ENCODE measurements at regions not wholly inside any gene's neighbourhood (a gene's known extent, or its start where the extent isn't known, plus 50 kb on each side); places are given as distances from the start of the nearest gene placed in this dataset.

DNA sequence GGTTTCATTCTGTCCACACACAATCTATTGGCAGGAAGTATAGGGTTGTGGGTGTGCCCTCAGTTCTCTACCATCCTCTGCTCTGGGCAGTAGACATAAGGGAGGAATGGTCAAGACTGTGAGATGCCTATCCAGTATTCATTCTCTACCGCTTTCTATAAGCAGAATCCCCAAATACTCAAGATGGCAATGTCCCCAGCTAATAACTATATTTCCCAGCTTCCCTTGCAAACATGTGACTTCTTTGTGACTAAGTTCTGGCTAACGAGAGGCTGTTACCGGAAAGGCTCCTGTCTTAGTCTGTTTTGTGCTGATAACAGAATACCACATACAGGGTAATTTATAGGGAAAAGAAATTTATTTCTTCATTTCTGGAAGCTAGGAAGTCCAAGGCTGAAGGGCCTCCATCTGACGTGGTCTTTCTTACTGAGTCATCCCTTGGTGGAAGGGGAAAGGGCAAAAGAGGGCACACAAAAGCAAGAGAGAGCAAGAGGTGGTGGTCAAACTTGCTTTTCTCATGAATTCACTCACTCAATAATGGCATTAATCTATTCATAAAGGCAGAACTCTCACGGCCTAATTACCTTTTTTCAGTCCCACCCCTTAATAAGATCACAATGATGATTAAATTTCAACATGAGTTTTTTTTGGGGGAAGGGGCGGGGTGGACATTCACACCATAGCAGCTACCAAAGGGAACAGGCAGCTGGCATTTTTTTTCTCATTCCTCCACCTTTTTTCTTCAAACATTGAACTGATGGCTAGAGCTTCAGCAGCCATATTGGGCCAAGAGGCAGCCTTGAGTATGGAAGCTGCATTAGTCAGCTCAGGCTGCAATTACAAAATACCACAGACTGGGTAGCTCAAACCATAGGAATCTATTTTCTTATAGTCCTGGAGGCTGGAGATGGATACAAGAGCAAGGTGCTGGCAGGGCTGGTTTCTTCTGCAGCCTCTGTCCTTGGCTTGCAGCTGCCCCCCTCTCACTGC is 109.7 kb upstream of the OR9Q1 start:
- no peaks in the 10 kb centered on the region for H3K9me3 ChIP-seq
- H3K4me1 ChIP-seq, result no peaks in the 10 kb centered on the region
- TF ChIP-seq, protein P1, sequence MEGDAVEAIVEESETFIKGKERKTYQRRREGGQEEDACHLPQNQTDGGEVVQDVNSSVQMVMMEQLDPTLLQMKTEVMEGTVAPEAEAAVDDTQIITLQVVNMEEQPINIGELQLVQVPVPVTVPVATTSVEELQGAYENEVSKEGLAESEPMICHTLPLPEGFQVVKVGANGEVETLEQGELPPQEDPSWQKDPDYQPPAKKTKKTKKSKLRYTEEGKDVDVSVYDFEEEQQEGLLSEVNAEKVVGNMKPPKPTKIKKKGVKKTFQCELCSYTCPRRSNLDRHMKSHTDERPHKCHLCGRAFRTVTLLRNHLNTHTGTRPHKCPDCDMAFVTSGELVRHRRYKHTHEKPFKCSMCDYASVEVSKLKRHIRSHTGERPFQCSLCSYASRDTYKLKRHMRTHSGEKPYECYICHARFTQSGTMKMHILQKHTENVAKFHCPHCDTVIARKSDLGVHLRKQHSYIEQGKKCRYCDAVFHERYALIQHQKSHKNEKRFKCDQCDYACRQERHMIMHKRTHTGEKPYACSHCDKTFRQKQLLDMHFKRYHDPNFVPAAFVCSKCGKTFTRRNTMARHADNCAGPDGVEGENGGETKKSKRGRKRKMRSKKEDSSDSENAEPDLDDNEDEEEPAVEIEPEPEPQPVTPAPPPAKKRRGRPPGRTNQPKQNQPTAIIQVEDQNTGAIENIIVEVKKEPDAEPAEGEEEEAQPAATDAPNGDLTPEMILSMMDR (IDR thresholded peaks at IDR 0.05), result no peak
- H3K36me3 ChIP-seq (ENCODE audit: insufficient read depth in 1 of 2, low read depth in 1 of 2), result no peaks in the 10 kb centered on the region
- no peaks in the 10 kb centered on the region for H3K27me3 ChIP-seq (ENCODE audit: insufficient read depth in 3 of 3, low read length in 2 of 3)
- intact Hi-C loops (cut with DNase I), result no loop called here
- ATAC-seq, result no peak
- H3K4me3 ChIP-seq, result no peak overlapping the region
- no peak for DNase-seq
- 69 to 75% (median 70%) methylated on average over 6 of the region's 6 CpGs for WGBS, 3 donors
- H3K27ac ChIP-seq, result no peak overlapping the region

DNA sequence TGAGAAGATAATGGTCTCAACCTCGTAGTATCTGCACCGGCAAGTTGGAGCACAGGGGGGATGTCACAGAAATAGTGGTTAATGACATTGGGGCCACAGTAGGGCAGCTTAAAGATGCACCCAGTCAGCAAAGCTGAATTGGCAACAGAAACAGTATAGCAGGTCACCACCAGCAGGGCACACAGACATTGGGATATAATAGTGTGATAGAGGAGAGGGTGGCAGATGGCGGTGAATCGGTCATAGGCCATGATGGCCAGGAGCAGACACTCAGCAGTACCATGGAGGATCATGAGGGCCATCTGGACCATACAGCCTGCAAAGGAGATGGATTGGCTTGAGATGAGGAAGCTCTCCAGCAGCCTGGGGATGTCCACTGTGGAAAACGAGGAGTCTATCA is 106.0 kb upstream of the OR9Q1 start:
- no peaks in the 10 kb centered on the region for H3K4me1 ChIP-seq
- TF ChIP-seq, protein P1 (IDR thresholded peaks at IDR 0.05), result no peak
- WGBS, 3 donors, result 83 to 90% (median 87%) methylated on average over 5 of the region's 5 CpGs
- no peaks in the 10 kb centered on the region for H3K9me3 ChIP-seq
- no peak overlapping the region for H3K4me3 ChIP-seq
- intact Hi-C loops (cut with DNase I), result no loop called here
- H3K36me3 ChIP-seq (ENCODE audit: insufficient read depth in 1 of 2, low read depth in 1 of 2), result no peaks in the 10 kb centered on the region
- H3K27me3 ChIP-seq (ENCODE audit: insufficient read depth in 3 of 3, low read length in 2 of 3), result no peaks in the 10 kb centered on the region
- DNase-seq, result no peak
- no peak overlapping the region for H3K27ac ChIP-seq
- ATAC-seq, result no peak

DNA sequence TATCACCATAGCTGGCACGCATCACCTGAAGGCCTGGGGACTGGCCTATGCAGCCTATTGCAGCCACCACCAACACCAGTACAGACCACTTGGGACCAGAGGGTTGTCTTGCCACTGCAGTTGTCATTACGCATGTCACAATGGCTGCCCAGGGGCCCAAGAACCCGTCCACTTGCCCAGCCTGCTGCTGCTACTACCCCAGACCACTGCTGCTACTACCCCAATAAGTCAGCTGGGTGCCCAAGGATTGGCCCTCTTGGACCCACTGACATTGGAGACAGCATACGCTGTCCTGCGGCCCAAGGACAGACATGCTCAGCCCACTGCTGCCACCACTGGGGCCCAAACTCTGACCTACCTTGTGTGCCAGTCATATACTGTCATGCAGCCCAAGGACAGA is 102.7 kb upstream of the OR9Q1 start:
- H3K27ac ChIP-seq, result no peak overlapping the region
- no peak for ATAC-seq
- intact Hi-C loops (cut with DNase I), result no loop called here
- no peak overlapping the region for H3K4me3 ChIP-seq
- H3K36me3 ChIP-seq (ENCODE audit: insufficient read depth in 1 of 2, low read depth in 1 of 2), result no peaks in the 10 kb centered on the region
- H3K9me3 ChIP-seq, result no peaks in the 10 kb centered on the region
- no peaks in the 10 kb centered on the region for H3K4me1 ChIP-seq
- TF ChIP-seq, protein P1 (IDR thresholded peaks at IDR 0.05), result no peak
- 88 to 92% (median 90%) methylated on average over 5 of the region's 5 CpGs for WGBS, 3 donors
- H3K27me3 ChIP-seq (ENCODE audit: insufficient read depth in 3 of 3, low read length in 2 of 3), result no peaks in the 10 kb centered on the region
- no peak for DNase-seq

DNA sequence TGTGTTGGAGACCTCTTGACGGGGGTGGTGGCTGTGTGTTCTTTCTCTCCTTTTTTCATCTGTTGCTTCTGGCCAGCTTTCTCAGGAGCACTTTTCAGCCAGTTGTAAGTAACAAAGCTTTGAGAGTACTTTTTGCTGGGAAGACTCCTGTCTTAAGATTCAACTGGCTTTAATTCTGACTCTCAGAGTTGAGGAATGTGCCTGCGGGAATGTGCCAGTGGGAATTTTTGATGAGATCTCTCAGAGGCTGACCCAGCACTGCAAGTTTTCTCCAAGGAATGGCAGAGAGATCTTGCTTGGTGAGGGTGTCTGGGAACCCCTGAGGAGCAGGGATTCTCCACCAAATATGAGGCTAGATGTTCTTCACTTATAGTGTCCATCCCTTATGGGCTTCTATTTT is 91.6 kb upstream of the OR9Q1 start:
- 77 to 81% (median 79%) methylated on average over 2 of the region's 2 CpGs for WGBS, 3 donors
- DNase-seq, result no peak
- intact Hi-C loops (cut with DNase I), result no loop called here
- no peaks in the 10 kb centered on the region for H3K36me3 ChIP-seq (ENCODE audit: insufficient read depth in 1 of 2, low read depth in 1 of 2)
- H3K4me1 ChIP-seq, result no peaks in the 10 kb centered on the region
- TF ChIP-seq, protein P1 (IDR thresholded peaks at IDR 0.05), result no peak
- no peak overlapping the region for H3K27ac ChIP-seq
- H3K9me3 ChIP-seq, result no peaks in the 10 kb centered on the region
- no peak overlapping the region for H3K4me3 ChIP-seq
- ATAC-seq, result no peak
- no peaks in the 10 kb centered on the region for H3K27me3 ChIP-seq (ENCODE audit: insufficient read depth in 3 of 3, low read length in 2 of 3)

Data from psoas muscle (tissue), 7 donors.